Prostate gland (tissue), 2 donors: ENCODE measurements at regions not wholly inside any gene's neighbourhood (a gene's known extent, or its start where the extent isn't known, plus 50 kb on each side); places are given as distances from the start of the nearest gene placed in this dataset.

Source experiments
- DNase-seq: peaks from one replicate; pipeline ENCODE4 v3.0.0-alpha.2; 2019; ENCODE audit warnings: low spot score
- H3K27ac ChIP-seq, 2 donors: fragments of 200-600 bp; sonication (generic); 2 replicates each; pipeline ENCODE4 v1.5.1; 2017 to 2019
- H3K27me3 ChIP-seq: fragments of 200-600 bp; sonication (generic); replicated peaks from 2 replicates; pipeline ENCODE4 v1.5.1; 2019; ENCODE audit not compliant: insufficient read depth
- H3K36me3 ChIP-seq, 2 donors: fragments of 200-600 bp; sonication (generic); 1 replicate in 1 of 2; 2 replicates in 1 of 2; pipeline versions ENCODE4 v1.5.1 to v1.8.1; 2017 to 2019
- H3K4me1 ChIP-seq: fragments of 200-600 bp; sonication (generic); replicated peaks from 2 replicates; pipeline ENCODE4 v1.5.1; 2019
- H3K4me3 ChIP-seq, 2 donors: fragments of 200-600 bp; sonication (generic); 2 replicates each; pipeline ENCODE4 v1.5.1; 2017 to 2019
- H3K9me3 ChIP-seq: fragments of 200-600 bp; sonication (generic); 2 replicates; pipeline ENCODE4 v1.5.1; 2017
- CTCF ChIP-seq, 4 experiments: fragments of 200-600 bp in 2 of 4; fragments of 450-650 bp in 2 of 4; sonication (generic) in 2 of 4; IDR thresholded peaks; 1 replicate in 3 of 4; 2 replicates in 1 of 4; pipeline ENCODE4 v1.5.1; 2016 to 2019; ENCODE audit warnings: antibody characterized with exemption in 4 of 4, mild to moderate bottlenecking in 2 of 4, moderate library complexity in 2 of 4
- POLR2A ChIP-seq: fragments of 450-650 bp; IDR thresholded peaks from one replicate; pipeline ENCODE4 v1.6.1; 2016; ENCODE audit warnings: antibody characterized with exemption, mild to moderate bottlenecking
- POLR2AphosphoS5 ChIP-seq: sonication (generic); formaldehyde crosslinking; IDR thresholded peaks from one replicate; pipeline ENCODE4 v1.6.1; 2017; ENCODE audit warnings: antibody characterized with exemption
- WGBS: methylation state at CpG from one replicate; pipeline ENCODE4 v1.1.5; 2018; 5-methylcytosine and 5-hydroxymethylcytosine counted together
- intact Hi-C: fragments of 100-400 bp; cut with DNase I; formaldehyde crosslinking; loops from one replicate; pipeline ENCODE4 v1.14.2; 2022

DNA sequence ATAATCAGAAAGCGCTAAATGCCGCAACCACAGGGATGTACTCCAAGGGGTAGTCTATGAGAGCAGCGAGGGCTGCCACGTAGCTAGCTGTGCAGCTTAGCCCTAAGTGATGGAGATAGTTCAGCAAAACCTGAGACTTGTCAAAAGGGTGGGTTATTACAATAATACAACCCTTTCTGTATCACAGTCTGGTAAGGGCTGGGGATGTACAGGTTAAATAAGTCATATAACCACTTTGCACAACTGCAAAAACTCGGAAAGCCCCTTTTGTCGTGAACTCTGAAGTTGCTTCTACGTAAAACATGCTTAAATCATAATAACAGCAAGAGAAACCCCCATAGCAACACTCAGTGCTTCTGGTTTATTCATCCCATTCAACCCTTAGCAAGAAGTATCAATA is 598.8 kb downstream of the SUCLG1 start:
- 70% methylated on average over 7 of the region's 7 CpGs for WGBS
- TF ChIP-seq POLR2AphosphoS5 (no peak), POLR2A (no peak), CTCF (IDR thresholded peaks at IDR 0.05) (no peak)
- DNase-seq: no peak

DNA sequence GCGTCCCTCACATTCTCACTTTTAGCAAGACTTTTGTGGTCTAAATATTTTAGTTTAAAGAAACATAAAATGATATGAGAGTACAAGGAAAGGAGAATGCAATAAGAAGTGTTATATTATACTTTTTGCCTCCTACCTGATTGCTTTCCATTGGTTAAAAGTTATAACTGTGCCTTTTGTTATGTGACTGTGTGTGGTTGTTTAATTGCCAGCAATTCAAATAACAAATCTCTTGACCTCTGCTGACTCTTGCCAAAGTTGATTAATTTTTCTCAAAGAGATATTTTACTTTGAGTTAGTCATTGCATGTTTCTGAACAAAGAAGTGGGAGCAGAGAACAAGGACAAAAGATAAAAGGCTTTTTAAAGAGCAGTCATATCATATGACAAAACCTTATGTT is 599.5 kb downstream of the SUCLG1 start:
- 79% methylated on average over 1 of the region's 1 CpG for WGBS
- intact Hi-C loops: no loop called here
- H3K36me3 ChIP-seq: no peaks in the 10 kb centered on the region
- no peak overlapping the region for H3K27ac ChIP-seq
- no peaks in the 10 kb centered on the region for H3K27me3 ChIP-seq
- no peak for DNase-seq
- no peak for TF ChIP-seq CTCF (IDR thresholded peaks at IDR 0.05)
- TF ChIP-seq POLR2A: no peak
- TF ChIP-seq POLR2AphosphoS5: no peak
- no peaks in the 10 kb centered on the region for H3K4me1 ChIP-seq
- no peaks in the 10 kb centered on the region for H3K9me3 ChIP-seq
- H3K4me3 ChIP-seq: no peak overlapping the region

More for the DNA sequence above, 598.8 kb downstream of the SUCLG1 start:
- H3K4me1 ChIP-seq: no peaks in the 10 kb centered on the region
- intact Hi-C loops: no loop called here
- H3K27me3 ChIP-seq: no peaks in the 10 kb centered on the region
- H3K4me3 ChIP-seq: no peak overlapping the region
- no peaks in the 10 kb centered on the region for H3K9me3 ChIP-seq
- H3K36me3 ChIP-seq: no peaks in the 10 kb centered on the region
- no peak overlapping the region for H3K27ac ChIP-seq

GRCh38 chr2:83851066-83851465 is 608.0 kb downstream of the SUCLG1 start:
- Histone ChIP-seq H3K36me3 (no peaks in the 10 kb centered on the region), H3K27ac (no peak overlapping the region), H3K9me3 (no peaks in the 10 kb centered on the region), H3K4me1 (no peaks in the 10 kb centered on the region), H3K4me3 (no peak overlapping the region), H3K27me3 (no peaks in the 10 kb centered on the region)
- no peak for DNase-seq
- 74% methylated on average over 5 of the region's 5 CpGs for WGBS
- TF ChIP-seq POLR2A: no peak
- TF ChIP-seq CTCF (IDR thresholded peaks at IDR 0.05): no peak
- TF ChIP-seq POLR2AphosphoS5: no peak
- intact Hi-C loops: no loop called here

DNA sequence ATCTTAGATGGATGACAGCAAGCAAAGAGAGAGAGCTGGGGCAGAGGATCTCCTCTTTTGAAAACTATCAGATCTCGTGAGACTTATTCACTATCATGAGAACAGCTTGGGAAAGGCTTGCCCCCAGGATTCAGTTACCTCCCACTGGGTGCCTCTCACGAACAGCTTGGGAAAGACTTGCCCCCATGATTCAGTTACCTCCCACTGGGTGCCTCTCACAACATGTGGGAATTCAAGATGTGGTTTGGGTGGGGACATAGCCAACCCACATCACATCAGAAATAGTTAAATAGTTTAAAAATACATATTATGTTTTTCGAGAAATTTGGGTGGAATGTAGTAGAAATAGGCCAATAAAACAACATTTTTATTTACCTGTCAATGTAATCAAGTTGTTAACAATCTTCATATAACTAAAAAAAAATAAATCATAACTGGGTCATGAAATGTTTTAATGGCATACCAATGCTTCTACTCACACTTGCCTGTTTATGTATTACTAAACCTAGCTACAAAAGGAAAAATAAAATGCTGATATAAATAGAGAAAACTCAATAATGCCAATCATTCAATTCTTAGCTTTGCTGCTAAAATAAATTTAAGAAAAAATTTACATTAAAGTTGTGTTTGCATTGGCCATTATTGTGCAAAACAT is 608.9 kb downstream of the SUCLG1 start:
- WGBS: 84% methylated on average over 3 of the region's 3 CpGs
- intact Hi-C loops: no loop called here
- DNase-seq: no peak
- no peak overlapping the region for H3K27ac ChIP-seq
- no peaks in the 10 kb centered on the region for H3K4me1 ChIP-seq
- TF ChIP-seq POLR2AphosphoS5 (no peak), CTCF (IDR thresholded peaks at IDR 0.05) (no peak), POLR2A (no peak)
- H3K9me3 ChIP-seq: no peaks in the 10 kb centered on the region
- H3K27me3 ChIP-seq: no peaks in the 10 kb centered on the region
- no peaks in the 10 kb centered on the region for H3K36me3 ChIP-seq
- H3K4me3 ChIP-seq: no peak overlapping the region

DNA sequence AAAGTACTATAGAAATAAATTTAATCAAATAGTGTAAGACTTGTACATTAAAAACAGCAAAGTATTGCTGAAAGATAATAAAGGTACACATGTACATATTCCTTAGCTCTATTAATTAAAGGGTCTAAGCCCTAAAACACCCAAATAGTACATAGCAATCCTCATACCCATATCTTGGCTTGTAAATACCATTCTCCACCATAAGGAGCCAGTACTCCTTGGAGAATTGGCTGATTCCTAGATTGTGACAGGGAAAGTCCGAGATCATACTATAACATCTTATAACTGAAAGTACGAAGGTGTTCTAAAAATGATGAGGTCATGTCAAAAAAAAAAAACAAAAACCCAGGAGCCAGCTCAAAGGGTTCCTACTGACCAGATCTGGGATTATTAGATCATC is 614.6 kb downstream of the SUCLG1 start:
- no peak overlapping the region for H3K4me3 ChIP-seq
- no peak for TF ChIP-seq POLR2AphosphoS5
- no peak for TF ChIP-seq CTCF (IDR thresholded peaks at IDR 0.05)
- TF ChIP-seq POLR2A: no peak
- WGBS: 71% methylated on average over 2 of the region's 2 CpGs
- intact Hi-C loops: no loop called here
- H3K4me1 ChIP-seq: no peaks in the 10 kb centered on the region
- no peak for DNase-seq
- H3K36me3 ChIP-seq: no peaks in the 10 kb centered on the region
- H3K27ac ChIP-seq: no peak overlapping the region
- no peaks in the 10 kb centered on the region for H3K9me3 ChIP-seq
- no peaks in the 10 kb centered on the region for H3K27me3 ChIP-seq
